Kidney (tissue), 13 donors: ENCODE measurements at regions not wholly inside any gene's neighbourhood (a gene's known extent, or its start where the extent isn't known, plus 50 kb on each side); places are given as distances from the start of the nearest gene placed in this dataset.

Source experiments
- DNase-seq, 5 donors: peaks; one replicate each; pipeline ENCODE4 v3.0.0-alpha.2; 2013 to 2020
- FAIRE-seq: peaks from 2 replicates; lab custom pipeline; 2012; peaks lifted over from hg19 to GRCh38; lab: Jason Lieb, UNC
- H3K27ac ChIP-seq, 2 donors: one replicate each; pipeline ENCODE4 v1.7.0; 2013; ENCODE audit warnings: low read depth in 2 of 2, low read length in 2 of 2, inconsistent platforms in 1 of 2
- H3K27me3 ChIP-seq: one replicate; pipeline ENCODE4 v1.7.1; 2013; ENCODE audit warnings: low read length, inconsistent platforms; ENCODE audit not compliant: control insufficient read depth, insufficient read depth
- H3K36me3 ChIP-seq, 3 donors: one replicate each; pipeline versions ENCODE4 v1.7.0 to v1.7.1; 2013; ENCODE audit warnings: low read length in 3 of 3, control low read depth in 1 of 3, inconsistent platforms in 1 of 3; ENCODE audit not compliant: insufficient read depth in 3 of 3, control insufficient read depth in 2 of 3
- H3K4me1 ChIP-seq, 3 donors: one replicate each; pipeline versions ENCODE4 v1.7.0 to v1.7.1; 2013; ENCODE audit warnings: low read length in 3 of 3, inconsistent platforms in 1 of 3, low read depth in 1 of 3; ENCODE audit not compliant: control insufficient read depth in 2 of 3, insufficient read depth in 2 of 3
- H3K4me3 ChIP-seq, 3 donors: one replicate each; pipeline versions ENCODE4 v1.7.0 to v1.8.1; 2013; ENCODE audit warnings: low read length in 3 of 3, control low read depth in 1 of 3, inconsistent platforms in 1 of 3
- H3K9ac ChIP-seq, 3 donors: one replicate each; pipeline versions ENCODE4 v1.7.0 to v1.7.1; 2013; ENCODE audit warnings: low read length in 3 of 3, control low read depth in 1 of 3, inconsistent platforms in 1 of 3
- H3K9me3 ChIP-seq, 3 donors: one replicate each; pipeline versions ENCODE4 v1.7.0 to v1.7.1; 2013; ENCODE audit warnings: low read length in 3 of 3, control low read depth in 1 of 3, inconsistent platforms in 1 of 3; ENCODE audit not compliant: control insufficient read depth in 2 of 3, insufficient read depth in 1 of 3
- intact Hi-C: fragments of 100-400 bp; cut with DNase I; formaldehyde crosslinking; loops from one replicate; pipeline ENCODE4 v1.11.1; 2022
- TF ChIP-seq, protein P1 (sequence below): IDR thresholded peaks from 3 replicates; pipeline ENCODE4 v1.5.1; 2012; ENCODE audit warnings: mild to moderate bottlenecking, moderate library complexity, borderline replicate concordance; ENCODE audit not compliant: insufficient read depth; ENCODE audit errors: extremely low read depth
- donor health status: control.
- donor health status: control.
- donor health status: control.
- donor health status: control.
- donor health status: control.
- donor health status: DM: yes; HTN: yes; CAD: no.
- donor health status: Normal renal cell carcinoma (clear cell type).

DNA sequence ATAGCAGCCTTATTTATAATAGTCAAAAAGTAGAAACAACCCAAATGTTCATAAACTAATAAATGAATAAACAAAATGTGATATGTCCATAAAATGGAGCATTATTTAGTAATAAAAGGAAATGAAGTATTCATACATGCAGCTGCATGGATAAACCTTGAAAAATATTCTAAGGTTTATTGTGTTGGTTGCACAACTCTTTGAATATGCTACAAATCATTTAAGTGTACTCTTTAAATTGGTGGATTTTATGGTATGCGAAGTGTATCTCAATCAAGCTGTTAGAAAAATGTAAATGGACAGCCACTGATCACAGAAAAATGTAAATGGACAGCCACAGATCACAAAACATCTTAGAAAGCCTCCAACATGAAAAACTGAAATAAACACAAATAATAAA is 73.2 kb upstream of the SLC38A4 start:
- H3K9ac ChIP-seq = no peak overlapping the region
- FAIRE-seq (no peak), DNase-seq (no peak)
- H3K36me3 ChIP-seq = no peaks in the 10 kb centered on the region
- no peaks in the 10 kb centered on the region for H3K9me3 ChIP-seq
- H3K27ac ChIP-seq = no peak overlapping the region
- H3K4me1 ChIP-seq = no peaks in the 10 kb centered on the region
- no peak overlapping the region for H3K4me3 ChIP-seq
- no peaks in the 10 kb centered on the region for H3K27me3 ChIP-seq
- TF ChIP-seq, protein P1, sequence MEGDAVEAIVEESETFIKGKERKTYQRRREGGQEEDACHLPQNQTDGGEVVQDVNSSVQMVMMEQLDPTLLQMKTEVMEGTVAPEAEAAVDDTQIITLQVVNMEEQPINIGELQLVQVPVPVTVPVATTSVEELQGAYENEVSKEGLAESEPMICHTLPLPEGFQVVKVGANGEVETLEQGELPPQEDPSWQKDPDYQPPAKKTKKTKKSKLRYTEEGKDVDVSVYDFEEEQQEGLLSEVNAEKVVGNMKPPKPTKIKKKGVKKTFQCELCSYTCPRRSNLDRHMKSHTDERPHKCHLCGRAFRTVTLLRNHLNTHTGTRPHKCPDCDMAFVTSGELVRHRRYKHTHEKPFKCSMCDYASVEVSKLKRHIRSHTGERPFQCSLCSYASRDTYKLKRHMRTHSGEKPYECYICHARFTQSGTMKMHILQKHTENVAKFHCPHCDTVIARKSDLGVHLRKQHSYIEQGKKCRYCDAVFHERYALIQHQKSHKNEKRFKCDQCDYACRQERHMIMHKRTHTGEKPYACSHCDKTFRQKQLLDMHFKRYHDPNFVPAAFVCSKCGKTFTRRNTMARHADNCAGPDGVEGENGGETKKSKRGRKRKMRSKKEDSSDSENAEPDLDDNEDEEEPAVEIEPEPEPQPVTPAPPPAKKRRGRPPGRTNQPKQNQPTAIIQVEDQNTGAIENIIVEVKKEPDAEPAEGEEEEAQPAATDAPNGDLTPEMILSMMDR = no peak
- intact Hi-C loops = no loop called here

DNA sequence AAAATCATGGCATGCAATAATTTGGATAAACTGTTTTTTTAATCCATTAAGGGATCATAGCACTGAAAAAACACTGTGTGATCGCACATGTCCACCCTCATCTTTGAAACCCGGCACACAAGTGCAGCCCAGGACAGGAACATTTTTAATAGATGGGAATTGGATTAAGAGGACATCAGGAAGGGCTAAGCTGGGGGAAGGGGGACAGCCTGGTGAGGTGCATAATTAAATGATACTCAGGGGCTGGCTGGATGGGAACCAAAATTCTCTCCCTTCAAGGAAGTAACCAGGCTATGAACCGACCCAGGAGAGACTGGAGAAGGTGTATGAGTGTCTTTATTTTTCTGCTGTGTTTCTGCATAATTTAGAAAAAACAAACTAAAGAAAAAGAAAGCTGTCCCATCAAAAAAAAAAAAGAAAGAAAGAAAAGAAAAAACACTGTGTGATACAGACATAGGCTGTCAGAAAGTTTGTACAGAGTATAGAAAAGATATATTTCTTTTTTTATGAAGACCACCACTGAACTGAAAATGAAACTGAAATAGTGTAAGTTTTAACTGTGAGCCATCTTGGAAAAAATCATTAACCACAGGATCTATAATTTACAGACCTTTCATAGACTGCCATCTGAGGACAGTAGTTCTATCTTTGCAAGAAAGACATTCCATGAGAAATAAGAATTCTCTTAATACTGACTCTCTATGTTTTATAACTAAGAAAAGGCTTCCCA is 75.1 kb upstream of the SLC38A4 start:
- DNase-seq = no peak
- H3K9me3 ChIP-seq = no peaks in the 10 kb centered on the region
- H3K36me3 ChIP-seq = no peaks in the 10 kb centered on the region
- TF ChIP-seq, protein P1 = no peak
- no peak overlapping the region for H3K27ac ChIP-seq
- no peak for FAIRE-seq
- intact Hi-C loops = no loop called here
- peak overlapping the region in 2 of 3 donors; percentile 17 to 23 for H3K4me3 ChIP-seq
- H3K9ac ChIP-seq = no peak overlapping the region
- H3K4me1 ChIP-seq = no peaks in the 10 kb centered on the region
- H3K27me3 ChIP-seq = no peaks in the 10 kb centered on the region

DNA sequence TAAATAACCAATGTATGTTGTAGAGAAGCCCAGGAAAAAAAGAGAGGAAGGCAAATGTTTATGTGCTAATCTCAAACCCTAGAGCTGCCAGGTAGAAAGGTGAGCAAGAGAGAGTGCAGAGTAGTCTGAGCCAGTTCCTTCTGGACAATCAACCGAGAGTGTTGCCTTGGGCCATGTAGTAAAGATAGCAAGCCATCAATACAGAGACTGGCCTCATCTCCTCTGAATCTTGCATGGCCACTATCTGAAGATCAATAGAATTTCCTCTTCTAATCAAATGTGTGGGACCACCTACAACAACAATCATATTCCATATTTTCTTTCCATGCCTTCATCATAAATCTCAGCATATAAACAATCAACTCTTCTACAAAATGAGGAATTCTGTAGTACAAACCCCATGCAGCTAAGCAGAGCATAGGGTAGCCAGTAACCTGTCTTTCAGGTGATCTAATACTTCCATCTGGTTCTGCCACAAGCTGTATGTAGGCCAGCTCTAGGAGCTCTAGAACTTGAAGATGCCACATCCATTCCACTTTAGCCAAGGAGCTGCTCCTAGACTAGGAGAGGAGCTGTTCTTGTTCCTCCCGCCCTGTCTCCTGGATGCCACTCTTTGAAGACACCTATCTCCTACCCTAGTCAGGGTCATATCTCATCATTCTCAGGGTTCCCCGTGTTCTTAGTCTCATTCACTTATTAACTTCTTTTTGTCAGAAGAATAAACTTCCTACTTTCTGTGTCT is 75.8 kb upstream of the SLC38A4 start:
- Histone ChIP-seq H3K9me3 (no peaks in the 10 kb centered on the region), H3K4me3 (peak overlapping the region in 1 of 3 donors; percentile 17), H3K36me3 (no peaks in the 10 kb centered on the region), H3K4me1 (no peaks in the 10 kb centered on the region), H3K27me3 (no peaks in the 10 kb centered on the region), H3K9ac (no peak overlapping the region), H3K27ac (no peak overlapping the region)
- intact Hi-C loops = no loop called here
- FAIRE-seq = no peak
- DNase-seq = no peak
- TF ChIP-seq, protein P1 = no peak
